K562 (cell line): ENCODE measurements at regions not wholly inside any gene's neighbourhood (a gene's known extent, or its start where the extent isn't known, plus 50 kb on each side); places are given as distances from the start of the nearest gene placed in this dataset.

Source experiments
- ESRRA ChIP-seq: fragments of 450-650 bp; IDR thresholded peaks from 2 replicates; pipeline ENCODE4 v1.6.1; 2014; ENCODE audit warnings: low read depth, mild to moderate bottlenecking, moderate library complexity, borderline replicate concordance
- RERE ChIP-seq: sonication (generic); formaldehyde crosslinking; IDR thresholded peaks from 2 replicates; pipeline ENCODE4 v1.8.0; 2023; ENCODE audit warnings: missing genetic modification reagents, mild to moderate bottlenecking, borderline replicate concordance
- RNF219 ChIP-seq: fragments of 250-450 bp; sonication (Bioruptor Pico); IDR thresholded peaks from 2 replicates; pipeline ENCODE4 v1.5.0; 2022; ENCODE audit warnings: mild to moderate bottlenecking
- ZBTB49 ChIP-seq: sonication (generic); formaldehyde crosslinking; IDR thresholded peaks from 2 replicates; pipeline ENCODE4 v1.8.0; 2022; ENCODE audit warnings: missing genetic modification reagents, mild to moderate bottlenecking, borderline replicate concordance

- TF ChIP-seq ESRRA (no peak), ZBTB49 (CRISPR knock-in tag) (no peak), RERE (CRISPR knock-in tag) (no peak), RNF219 (CRISPR knock-in tag) (no peak)
These were observed 236.1 kb downstream of the FSCB start for GRCh38 chr14:44271006-44271405.
